ENCODE measurements at regions not wholly inside any gene's neighbourhood (a gene's known extent, or its start where the extent isn't known, plus 50 kb on each side); places are given as distances from the start of the nearest gene placed in this dataset.
A peak's percentile ranks its signal among the peaks of the same experiment; 100 is the strongest.

GRCh38 chr11:112343368-112344039 lies 82.8 kb upstream of the PLET1 start:
- DNase-seq (ENCODE audit: low spot score) = no peak
- no CpG with 5 or more reads among the region's 6 CpGs for WGBS, 2 donors (ENCODE audit: extremely low coverage in 2 of 2, insufficient read length in 2 of 2, insufficient replicate concordance in 1 of 2)

GRCh38 chr11:112344040-112344413 lies 83.4 kb upstream of the PLET1 start:
- no peak overlapping the region for H2BK120ac ChIP-seq (ENCODE audit: low read depth, low read length)
- no peak overlapping the region for H3K18ac ChIP-seq (ENCODE audit: low read length)
- no peaks in the 10 kb centered on the region for H3K9me3 ChIP-seq (replicated peaks in 1 of 2; ENCODE audit: control insufficient read depth in 2 of 2, insufficient read depth in 1 of 2, low read depth in 1 of 2, low read length in 2 of 2)
- H3K27me3 ChIP-seq (ENCODE audit: control insufficient read depth in 3 of 3, insufficient read depth in 3 of 3, low read depth in 1 of 3, low read length in 3 of 3) = no peaks in the 10 kb centered on the region
- WGBS, 2 donors (ENCODE audit: extremely low coverage in 2 of 2, insufficient read length in 2 of 2, insufficient replicate concordance in 1 of 2) = no CpG with 5 or more reads among the region's 1 CpG
- H3K4me1 ChIP-seq (ENCODE audit: control insufficient read depth in 2 of 2, insufficient read depth in 1 of 2, low read depth in 1 of 2, low read length in 2 of 2) = peaks cover 0 to 3% of the 10 kb centered on the region in 2 donors
- no peak overlapping the region for H3K4ac ChIP-seq (ENCODE audit: low read length)
- H2BK5ac ChIP-seq (ENCODE audit: low read length) = no peak overlapping the region
- DNase-seq (ENCODE audit: low spot score) = no peak
- no peak overlapping the region for H3K4me3 ChIP-seq (ENCODE audit: low read length in 2 of 2)
- H2BK15ac ChIP-seq (ENCODE audit: low read length) = no peak overlapping the region
- H2AK5ac ChIP-seq (ENCODE audit: low read depth, low read length) = no peak overlapping the region
- H3K79me1 ChIP-seq (ENCODE audit: low read depth, low read length) = no peaks in the 10 kb centered on the region
- H3K9ac ChIP-seq (ENCODE audit: low read depth, low read length, poor library complexity) = no peak overlapping the region
- H3K14ac ChIP-seq (ENCODE audit: low read length) = peak overlapping the region; percentile 39
- H3K23ac ChIP-seq (ENCODE audit: low read depth, low read length, poor library complexity) = no peak overlapping the region
- H3K27ac ChIP-seq (replicated peaks; ENCODE audit: low read length) = no peak overlapping the region
- no peak overlapping the region for H4K8ac ChIP-seq (ENCODE audit: low read depth, low read length)
- peak overlapping the region; percentile 74 for H4K91ac ChIP-seq (ENCODE audit: low read depth, low read length, poor library complexity)
- H2AFZ ChIP-seq (ENCODE audit: low read length) = no peak overlapping the region
- H2BK12ac ChIP-seq (ENCODE audit: low read length) = no peak overlapping the region
- no peaks in the 10 kb centered on the region for H3K36me3 ChIP-seq (replicated peaks in 1 of 2; ENCODE audit: control insufficient read depth in 2 of 2, insufficient read depth in 2 of 2, low read length in 2 of 2)
- no peak overlapping the region for H3K4me2 ChIP-seq (ENCODE audit: insufficient read depth, low read length, poor library complexity, severe bottlenecking)

More at GRCh38 chr11:112343368-112344039, 82.8 kb upstream of the PLET1 start:
- Histone ChIP-seq H2BK120ac (ENCODE audit: low read depth, low read length) (no peak overlapping the region), H3K4me3 (ENCODE audit: low read length in 2 of 2) (no peak overlapping the region), H3K36me3 (replicated peaks in 1 of 2; ENCODE audit: control insufficient read depth in 2 of 2, insufficient read depth in 2 of 2, low read length in 2 of 2) (no peaks in the 10 kb centered on the region), H3K18ac (ENCODE audit: low read length) (no peak overlapping the region), H2AFZ (ENCODE audit: low read length) (no peak overlapping the region), H4K91ac (ENCODE audit: low read depth, low read length, poor library complexity) (peak overlapping the region; percentile 74), H2BK5ac (ENCODE audit: low read length) (no peak overlapping the region), H3K79me1 (ENCODE audit: low read depth, low read length) (no peaks in the 10 kb centered on the region), H2BK12ac (ENCODE audit: low read length) (no peak overlapping the region), H3K27me3 (ENCODE audit: control insufficient read depth in 3 of 3, insufficient read depth in 3 of 3, low read depth in 1 of 3, low read length in 3 of 3) (no peaks in the 10 kb centered on the region), H2BK15ac (ENCODE audit: low read length) (no peak overlapping the region), H2AK5ac (ENCODE audit: low read depth, low read length) (no peak overlapping the region), H3K9ac (ENCODE audit: low read depth, low read length, poor library complexity) (no peak overlapping the region), H3K23ac (ENCODE audit: low read depth, low read length, poor library complexity) (no peak overlapping the region), H4K8ac (ENCODE audit: low read depth, low read length) (no peak overlapping the region), H3K9me3 (replicated peaks in 1 of 2; ENCODE audit: control insufficient read depth in 2 of 2, insufficient read depth in 1 of 2, low read depth in 1 of 2, low read length in 2 of 2) (no peaks in the 10 kb centered on the region), H3K4me2 (ENCODE audit: insufficient read depth, low read length, poor library complexity, severe bottlenecking) (no peak overlapping the region), H3K14ac (ENCODE audit: low read length) (peak overlapping the region; percentile 39), H3K27ac (replicated peaks; ENCODE audit: low read length) (no peak overlapping the region), H3K4me1 (ENCODE audit: control insufficient read depth in 2 of 2, insufficient read depth in 1 of 2, low read depth in 1 of 2, low read length in 2 of 2) (peaks cover 0 to 3% of the 10 kb centered on the region in 2 donors), H3K4ac (ENCODE audit: low read length) (no peak overlapping the region)

GRCh38 chr11:112345166-112345565 lies 84.5 kb upstream of the PLET1 start:
- Histone ChIP-seq H4K91ac (ENCODE audit: low read depth, low read length, poor library complexity) (no peak overlapping the region), H2BK12ac (ENCODE audit: low read length) (no peak overlapping the region), H2AFZ (ENCODE audit: low read length) (no peak overlapping the region), H3K9ac (ENCODE audit: low read depth, low read length, poor library complexity) (no peak overlapping the region), H3K27ac (replicated peaks; ENCODE audit: low read length) (no peak overlapping the region), H3K36me3 (replicated peaks in 1 of 2; ENCODE audit: control insufficient read depth in 2 of 2, insufficient read depth in 2 of 2, low read length in 2 of 2) (no peaks in the 10 kb centered on the region), H3K14ac (ENCODE audit: low read length) (no peak overlapping the region), H3K18ac (ENCODE audit: low read length) (no peak overlapping the region), H3K23ac (ENCODE audit: low read depth, low read length, poor library complexity) (no peak overlapping the region), H3K9me3 (replicated peaks in 1 of 2; ENCODE audit: control insufficient read depth in 2 of 2, insufficient read depth in 1 of 2, low read depth in 1 of 2, low read length in 2 of 2) (no peaks in the 10 kb centered on the region), H2AK5ac (ENCODE audit: low read depth, low read length) (no peak overlapping the region), H3K79me1 (ENCODE audit: low read depth, low read length) (no peaks in the 10 kb centered on the region), H3K4me1 (ENCODE audit: control insufficient read depth in 2 of 2, insufficient read depth in 1 of 2, low read depth in 1 of 2, low read length in 2 of 2) (peaks cover 0 to 3% of the 10 kb centered on the region in 2 donors), H3K4me3 (ENCODE audit: low read length in 2 of 2) (no peak overlapping the region), H2BK15ac (ENCODE audit: low read length) (no peak overlapping the region), H4K8ac (ENCODE audit: low read depth, low read length) (no peak overlapping the region), H2BK120ac (ENCODE audit: low read depth, low read length) (no peak overlapping the region), H3K27me3 (ENCODE audit: control insufficient read depth in 3 of 3, insufficient read depth in 3 of 3, low read depth in 1 of 3, low read length in 3 of 3) (no peaks in the 10 kb centered on the region), H3K4me2 (ENCODE audit: insufficient read depth, low read length, poor library complexity, severe bottlenecking) (no peak overlapping the region), H2BK5ac (ENCODE audit: low read length) (no peak overlapping the region), H3K4ac (ENCODE audit: low read length) (no peak overlapping the region)
- DNase-seq (ENCODE audit: low spot score) = no peak
- WGBS, 2 donors (ENCODE audit: extremely low coverage in 2 of 2, insufficient read length in 2 of 2, insufficient replicate concordance in 1 of 2) = no CpG with 5 or more reads among the region's 3 CpGs

- Histone ChIP-seq H3K79me1 (ENCODE audit: low read depth, low read length) (no peaks in the 10 kb centered on the region), H2BK5ac (ENCODE audit: low read length) (no peak overlapping the region), H3K23ac (ENCODE audit: low read depth, low read length, poor library complexity) (no peak overlapping the region), H3K18ac (ENCODE audit: low read length) (no peak overlapping the region), H3K4ac (ENCODE audit: low read length) (no peak overlapping the region), H3K36me3 (replicated peaks in 1 of 2; ENCODE audit: control insufficient read depth in 2 of 2, insufficient read depth in 2 of 2, low read length in 2 of 2) (no peaks in the 10 kb centered on the region), H3K27me3 (ENCODE audit: control insufficient read depth in 3 of 3, insufficient read depth in 3 of 3, low read depth in 1 of 3, low read length in 3 of 3) (no peaks in the 10 kb centered on the region), H3K27ac (replicated peaks; ENCODE audit: low read length) (no peak overlapping the region), H2BK12ac (ENCODE audit: low read length) (no peak overlapping the region), H4K8ac (ENCODE audit: low read depth, low read length) (no peak overlapping the region), H2BK120ac (ENCODE audit: low read depth, low read length) (no peak overlapping the region), H2AK5ac (ENCODE audit: low read depth, low read length) (no peak overlapping the region), H2AFZ (ENCODE audit: low read length) (no peak overlapping the region), H3K4me3 (ENCODE audit: low read length in 2 of 2) (no peak overlapping the region), H3K4me1 (ENCODE audit: control insufficient read depth in 2 of 2, insufficient read depth in 1 of 2, low read depth in 1 of 2, low read length in 2 of 2) (peaks cover 0 to 3% of the 10 kb centered on the region in 2 donors), H3K4me2 (ENCODE audit: insufficient read depth, low read length, poor library complexity, severe bottlenecking) (no peak overlapping the region), H3K14ac (ENCODE audit: low read length) (no peak overlapping the region), H2BK15ac (ENCODE audit: low read length) (no peak overlapping the region), H3K9me3 (replicated peaks in 1 of 2; ENCODE audit: control insufficient read depth in 2 of 2, insufficient read depth in 1 of 2, low read depth in 1 of 2, low read length in 2 of 2) (no peaks in the 10 kb centered on the region), H4K91ac (ENCODE audit: low read depth, low read length, poor library complexity) (no peak overlapping the region), H3K9ac (ENCODE audit: low read depth, low read length, poor library complexity) (no peak overlapping the region)
- no peak for DNase-seq (ENCODE audit: low spot score)
- no CpG with 5 or more reads among the region's 4 CpGs for WGBS, 2 donors (ENCODE audit: extremely low coverage in 2 of 2, insufficient read length in 2 of 2, insufficient replicate concordance in 1 of 2)
Observed at GRCh38 chr11:112345706-112346105, 85.0 kb upstream of the PLET1 start.

Data from neuronal stem cell (in vitro differentiated cells).